B cell (primary cell): ENCODE measurements at regions not wholly inside any gene's neighbourhood (a gene's known extent, or its start where the extent isn't known, plus 50 kb on each side); places are given as distances from the start of the nearest gene placed in this dataset.

Experiments
- ATAC-seq: fragments of 200-7000 bp; cut with Tn5 transposase; one replicate; pipeline ENCODE4 v1.10.0; 2021; ENCODE audit warnings: low read depth, mild to moderate bottlenecking, moderate number of reproducible peaks, moderate library complexity
- CTCF ChIA-PET: fragments of 350-600 bp; sonication (Branson Sonifier 250); formaldehyde crosslinking; loops from one replicate; lab custom pipeline; 2021; ENCODE audit warnings: antibody characterized with exemption, inconsistent platforms; lab: Charles Lee
- POLR2A ChIA-PET: fragments of 350-600 bp; sonication (Branson Sonifier 250); formaldehyde crosslinking; loops from one replicate; lab custom pipeline; 2021; ENCODE audit warnings: antibody characterized with exemption; lab: Charles Lee
- DNase-seq: peaks from one replicate; pipeline ENCODE4 v3.0.0; 2013
- H2AFZ ChIP-seq: 2 replicates; pipeline ENCODE4 v1.6.1; 2012; ENCODE audit warnings: mild to moderate bottlenecking, low read depth, low read length; ENCODE audit not compliant: insufficient read depth, poor library complexity, severe bottlenecking
- H3K27ac ChIP-seq, 2 donors: 1 replicate in 1 of 2; 2 replicates in 1 of 2; pipeline ENCODE4 v1.5.1; 2012 to 2013; ENCODE audit warnings: low read length in 2 of 2, mild to moderate bottlenecking in 2 of 2, moderate library complexity in 1 of 2
- H3K27me3 ChIP-seq, 4 experiments: fragments of 200-600 bp in 1 of 4; sonication (generic) in 1 of 4; replicated peaks in 1 of 4; 1 replicate in 2 of 4; 2 replicates in 2 of 4; pipeline versions ENCODE4 v1.6.1 to v1.7.0; 2013 to 2016; ENCODE audit warnings: low read length in 3 of 4, mild to moderate bottlenecking in 2 of 4, mixed read lengths in 1 of 4, moderate library complexity in 1 of 4; ENCODE audit not compliant: insufficient read depth in 4 of 4, control insufficient read depth in 3 of 4; ENCODE audit errors: control extremely low read depth in 1 of 4
- H3K36me3 ChIP-seq, 2 experiments: replicated peaks in 1 of 2; 1 replicate in 1 of 2; 2 replicates in 1 of 2; pipeline versions ENCODE4 v1.6.1 to v1.7.1; 2013; ENCODE audit warnings: low read length in 1 of 2; ENCODE audit not compliant: insufficient read depth in 2 of 2, control insufficient read depth in 1 of 2; ENCODE audit errors: control extremely low read depth in 1 of 2, extremely low read depth in 1 of 2
- H3K4me1 ChIP-seq, 2 donors: fragments of 200-600 bp in 1 of 2; sonication (generic) in 1 of 2; 1 replicate in 1 of 2; 2 replicates in 1 of 2; pipeline versions ENCODE4 v1.5.1 to v1.6.1; 2013 to 2017; ENCODE audit warnings: low read length in 2 of 2; ENCODE audit not compliant: control insufficient read depth in 2 of 2, insufficient read depth in 2 of 2
- H3K4me2 ChIP-seq: replicated peaks from 2 replicates; pipeline ENCODE3; 2012; ENCODE audit warnings: mild to moderate bottlenecking, low read depth, low read length; ENCODE audit not compliant: poor library complexity, severe bottlenecking
- H3K4me3 ChIP-seq, 5 experiments: fragments of 200-600 bp in 1 of 5; sonication (generic) in 1 of 5; 1 replicate in 3 of 5; 2 replicates in 2 of 5; pipeline versions ENCODE4 v1.5.1 to v1.7.0; 2011 to 2016; ENCODE audit warnings: low read length in 4 of 5, mild to moderate bottlenecking in 4 of 5, low read depth in 2 of 5, control low read depth in 1 of 5, moderate library complexity in 1 of 5; ENCODE audit not compliant: insufficient read depth in 1 of 5; ENCODE audit errors: control extremely low read depth in 1 of 5, extremely low read depth in 1 of 5
- H3K79me2 ChIP-seq: fragments of 200-600 bp; sonication (generic); one replicate; pipeline ENCODE4 v1.6.0; 2016; ENCODE audit warnings: low read length; ENCODE audit not compliant: control insufficient read depth, insufficient read depth
- H3K9ac ChIP-seq: fragments of 200-600 bp; sonication (generic); 2 replicates; pipeline ENCODE4 v1.6.1; 2017; ENCODE audit warnings: mild to moderate bottlenecking, low read length, moderate library complexity
- H3K9me3 ChIP-seq, 3 donors: one replicate each; pipeline versions ENCODE4 v1.6.1 to v1.7.1; 2013; ENCODE audit warnings: low read length in 2 of 3; ENCODE audit not compliant: control insufficient read depth in 2 of 3, insufficient read depth in 1 of 3; ENCODE audit errors: control extremely low read depth in 1 of 3
- H4K20me1 ChIP-seq: 2 replicates; pipeline ENCODE4 v1.6.0; 2012; ENCODE audit warnings: mild to moderate bottlenecking, low read length; ENCODE audit not compliant: insufficient read depth, control insufficient read depth, poor library complexity, severe bottlenecking
- H3K27ac Mint-ChIP-seq: one replicate; pipeline ENCODE4 v1.8.0; 2021; ENCODE audit warnings: mixed read lengths
- H3K27me3 Mint-ChIP-seq: one replicate; pipeline ENCODE4 v1.8.0; 2021; ENCODE audit warnings: mixed read lengths
- H3K4me1 Mint-ChIP-seq: one replicate; pipeline ENCODE4 v1.8.0; 2021; ENCODE audit warnings: mixed read lengths
- H3K4me3 Mint-ChIP-seq: one replicate; pipeline ENCODE4 v1.8.0; 2021; ENCODE audit warnings: mixed read lengths
- H3K9me3 Mint-ChIP-seq: one replicate; pipeline ENCODE4 v1.8.0; 2022; ENCODE audit warnings: mixed read lengths; ENCODE audit not compliant: insufficient read depth
- CTCF ChIP-seq: fragments of 200-600 bp; IDR thresholded peaks from one replicate; pipeline ENCODE4 v1.8.0; 2022; ENCODE audit warnings: antibody characterized with exemption, mild to moderate bottlenecking
- EZH2 ChIP-seq: IDR thresholded peaks from 2 replicates; pipeline ENCODE4 v1.6.1; 2012; ENCODE audit warnings: borderline replicate concordance, low read depth, mild to moderate bottlenecking, moderate library complexity, low read length; ENCODE audit not compliant: insufficient read depth, poor library complexity, severe bottlenecking
- WGBS: methylation state at CpG from one replicate; pipeline ENCODE4 v1.1.5; 2013; ENCODE audit warnings: missing lambda C conversion rate; ENCODE audit not compliant: insufficient coverage; 5-methylcytosine and 5-hydroxymethylcytosine counted together
- intact Hi-C: fragments of 100-400 bp; cut with micrococcal nuclease; formaldehyde crosslinking; loops from one replicate; pipeline ENCODE4 v1.10.0; 2022

- peaks cover 42% of the 10 kb centered on the region for H3K27me3 Mint-ChIP-seq
- no peak overlapping the region for H2AFZ ChIP-seq
- no peak overlapping the region for H3K4me3 Mint-ChIP-seq
Observed at GRCh38 chr21:35749904-35750303, 310.4 kb downstream of the SETD4 start.

GRCh38 chr21:35748678-35749314 is 311.5 kb downstream of the SETD4 start:
- H3K9ac ChIP-seq = no peak overlapping the region
- intact Hi-C loops = no loop called here
- ATAC-seq (no peak), DNase-seq (no peak)
- H2AFZ ChIP-seq = no peak overlapping the region
- H3K27ac Mint-ChIP-seq = no peak overlapping the region
- H3K36me3 ChIP-seq = no peaks in the 10 kb centered on the region
- POLR2A ChIA-PET = no interaction called here
- TF ChIP-seq CTCF (no peak), EZH2 (no peak)
- H3K4me1 Mint-ChIP-seq = no peaks in the 10 kb centered on the region
- no peaks in the 10 kb centered on the region for H3K9me3 Mint-ChIP-seq
- peaks cover 0 to 9% (median 3%) of the 10 kb centered on the region in 4 experiments for H3K27me3 ChIP-seq
- H4K20me1 ChIP-seq = no peaks in the 10 kb centered on the region
- H3K4me2 ChIP-seq = no peak overlapping the region
- WGBS = 10% methylated on average over 2 of the region's 3 CpGs
- no peaks in the 10 kb centered on the region for H3K4me1 ChIP-seq
- no peak overlapping the region for H3K27ac ChIP-seq
- no peak overlapping the region for H3K4me3 ChIP-seq
- CTCF ChIA-PET = no interaction called here
- no peaks in the 10 kb centered on the region for H3K79me2 ChIP-seq
- peaks cover 42% of the 10 kb centered on the region for H3K27me3 Mint-ChIP-seq
- no peak overlapping the region for H3K4me3 Mint-ChIP-seq
- no peaks in the 10 kb centered on the region for H3K9me3 ChIP-seq

More at GRCh38 chr21:35749904-35750303, 310.4 kb downstream of the SETD4 start:
- no peak for DNase-seq
- Histone ChIP-seq H3K4me1 (no peaks in the 10 kb centered on the region), H4K20me1 (no peaks in the 10 kb centered on the region), H3K9ac (no peak overlapping the region), H3K9me3 (no peaks in the 10 kb centered on the region), H3K4me2 (no peak overlapping the region), H3K79me2 (no peaks in the 10 kb centered on the region), H3K27me3 (peaks cover 0 to 8% (median 4%) of the 10 kb centered on the region in 4 experiments), H3K4me3 (no peak overlapping the region), H3K27ac (no peak overlapping the region), H3K36me3 (no peaks in the 10 kb centered on the region)
- H3K27ac Mint-ChIP-seq = no peak overlapping the region
- POLR2A ChIA-PET = no interaction called here
- no peak for ATAC-seq
- 100% methylated on average over 1 of the region's 3 CpGs for WGBS
- CTCF ChIA-PET = no interaction called here
- no peaks in the 10 kb centered on the region for H3K4me1 Mint-ChIP-seq
- no peaks in the 10 kb centered on the region for H3K9me3 Mint-ChIP-seq
- no peak for TF ChIP-seq EZH2
- TF ChIP-seq CTCF = no peak
- intact Hi-C loops = no loop called here
